K562 (cell line): ENCODE measurements at regions not wholly inside any gene's neighbourhood (a gene's known extent, or its start where the extent isn't known, plus 50 kb on each side); places are given as distances from the start of the nearest gene placed in this dataset.
A peak's percentile ranks its signal among the peaks of the same experiment; 100 is the strongest.

Source experiments
- ATAC-seq: fragments of 200-7000 bp; cut with Tn5 transposase; 3 replicates; pipeline ENCODE4 v1.9.1; 2020; ENCODE audit warnings: moderate library complexity
- BruUV-seq: library from RNA; stranded (reverse); fragments of 400-500 nt; replicated peaks from 2 replicates; lab custom pipeline; 2021; lab: Mats Ljungman, UMichigan
- CTCF ChIA-PET: fragments of 300-600 bp; formaldehyde crosslinking; extraction: SDS; loops from one replicate; lab custom pipeline; 2021; ENCODE audit warnings: low intra/inter-chr PET ratio; lab: Yijun Ruan, JAX
- POLR2A ChIA-PET: fragments of 300-600, 350-650 bp; sonication (Branson Sonifier 250); formaldehyde crosslinking; extraction: SDS; loops from one replicate; lab custom pipeline; 2021; ENCODE audit warnings: antibody characterized with exemption, inconsistent platforms; lab: Yijun Ruan, JAX
- DNase-seq, 4 experiments: peaks; one replicate each; pipeline versions ENCODE4 v3.0.0 to v3.0.0-alpha.2; 2011 to 2018; ENCODE audit warnings: low spot score in 3 of 4, mixed read lengths in 3 of 4; ENCODE audit errors: extremely low read depth in 1 of 4
- FAIRE-seq: peaks from 2 replicates; lab custom pipeline; 2011; peaks lifted over from hg19 to GRCh38; lab: Jason Lieb, UNC
- H2AFZ ChIP-seq: 2 replicates; pipeline ENCODE4 v1.6.0; 2011; ENCODE audit warnings: low read depth, low read length, control low read depth, inconsistent platforms
- H3K27ac ChIP-seq: fragments of 200-600 bp; 3 replicates; pipeline ENCODE4 v1.8.0; 2011; ENCODE audit warnings: low read depth, mild to moderate bottlenecking, control low read depth, inconsistent platforms, low read length, moderate library complexity, mixed read lengths; ENCODE audit errors: extremely low read depth
- H3K27me3 ChIP-seq, 2 experiments: fragments of 300-600 bp in 1 of 2; 2 replicates in 1 of 2; 3 replicates in 1 of 2; pipeline versions ENCODE4 v1.6.0 to v1.8.0; 2011; ENCODE audit warnings: inconsistent platforms in 2 of 2, low read length in 2 of 2, mild to moderate bottlenecking in 1 of 2, mixed read lengths in 1 of 2, moderate library complexity in 1 of 2; ENCODE audit not compliant: control insufficient read depth in 2 of 2, insufficient read depth in 2 of 2
- H3K36me3 ChIP-seq: fragments of 300-600 bp; 3 replicates; pipeline ENCODE4 v1.8.0; 2011; ENCODE audit warnings: mild to moderate bottlenecking, low read length, inconsistent platforms; ENCODE audit not compliant: control insufficient read depth, insufficient read depth
- H3K4me1 ChIP-seq, 2 experiments: fragments of 200-600 bp in 1 of 2; replicated peaks in 1 of 2; 2 replicates in 1 of 2; 3 replicates in 1 of 2; pipeline versions ENCODE4 v1.5.1 to v1.8.0; 2011; ENCODE audit warnings: inconsistent platforms in 2 of 2, low read length in 2 of 2, mild to moderate bottlenecking in 1 of 2, mixed read lengths in 1 of 2, moderate library complexity in 1 of 2; ENCODE audit not compliant: control insufficient read depth in 2 of 2, insufficient read depth in 2 of 2
- H3K4me2 ChIP-seq: 2 replicates; pipeline ENCODE4 v1.6.1; 2011; ENCODE audit warnings: low read length, control low read depth, inconsistent platforms, mixed read lengths; ENCODE audit not compliant: insufficient read depth
- H3K4me3 ChIP-seq: fragments of 200-600 bp; sonication (generic), shearing (Covaris generic); 2 replicates; pipeline ENCODE4 v1.5.1; 2016; ENCODE audit warnings: control low read depth, inconsistent platforms
- H3K79me2 ChIP-seq: fragments of 200-600 bp; 3 replicates; pipeline ENCODE4 v1.8.0; 2011; ENCODE audit warnings: low read length, inconsistent platforms; ENCODE audit not compliant: control insufficient read depth, insufficient read depth
- H3K9ac ChIP-seq, 2 experiments: 2 replicates each; pipeline versions ENCODE4 v1.6.0 to v1.6.1; 2011; ENCODE audit warnings: low read depth in 2 of 2, low read length in 2 of 2, control low read depth in 1 of 2, inconsistent platforms in 1 of 2, mild to moderate bottlenecking in 1 of 2, mixed read lengths in 1 of 2; ENCODE audit not compliant: insufficient read depth in 1 of 2
- H3K9me1 ChIP-seq: one replicate; pipeline ENCODE4 v1.6.0; 2011; ENCODE audit warnings: inconsistent platforms, mild to moderate bottlenecking, low read length, moderate library complexity; ENCODE audit not compliant: control insufficient read depth, insufficient read depth
- H3K9me3 ChIP-seq: replicated peaks from 2 replicates; pipeline ENCODE4 v1.5.1; 2011; ENCODE audit warnings: low read depth, low read length, inconsistent platforms; ENCODE audit not compliant: control insufficient read depth, insufficient read depth
- H4K20me1 ChIP-seq: replicated peaks from 2 replicates; pipeline ENCODE4 v1.6.1; 2011; ENCODE audit warnings: low read length, inconsistent platforms, mixed read lengths; ENCODE audit not compliant: control insufficient read depth, insufficient read depth
- WGBS: fragments of 100-300 bp; shearing (Covaris generic); methylation state at CpG from one replicate; pipeline ENCODE4 v1.1.6; 2016; ENCODE audit warnings: low coverage, mixed read lengths; ENCODE audit not compliant: insufficient coverage; ENCODE audit errors: missing lambda C conversion rate; 5-methylcytosine and 5-hydroxymethylcytosine counted together
- in situ Hi-C: fragments of 300-500 bp; cut with MboI; formaldehyde crosslinking; loops from 4 replicates; pipeline ENCODE4 v1.15.0; 2018; ENCODE audit warnings: inconsistent platforms, mixed read lengths
- intact Hi-C: fragments of 100-400 bp; cut with micrococcal nuclease; formaldehyde crosslinking; loops from 2 replicates; pipeline ENCODE4 v1.14.2; 2022
- TF ChIP-seq, protein P1 (sequence below): fragments of 250-450 bp; sonication (Bioruptor Pico); IDR thresholded peaks from 2 replicates; pipeline ENCODE4 v1.5.0; 2021; ENCODE audit warnings: mild to moderate bottlenecking, borderline replicate concordance
- TF ChIP-seq, protein P2 (sequence below): fragments of 450-650 bp; IDR thresholded peaks from 2 replicates; pipeline ENCODE4 v1.6.1; 2016

DNA sequence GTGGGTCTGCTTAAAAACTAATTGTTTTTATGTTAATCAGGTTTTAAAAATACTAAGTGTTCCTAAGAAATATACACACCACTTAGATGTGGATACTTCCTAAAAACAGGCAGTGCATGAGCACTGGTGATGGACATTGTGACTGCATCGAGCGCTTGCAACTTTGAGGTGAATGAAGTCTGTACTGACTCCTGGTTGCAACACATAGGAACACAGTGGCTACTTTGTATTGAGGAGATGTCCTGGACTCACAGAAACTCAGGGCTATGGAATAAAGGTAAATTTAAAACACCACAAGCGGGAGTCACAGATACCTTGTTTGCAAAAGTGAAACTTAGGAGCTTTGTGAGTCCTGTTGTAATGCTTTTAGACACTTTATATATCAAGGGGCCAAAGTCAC is 55.6 kb upstream of the POLR1H start:
- ATAC-seq (peak; percentile 23; the same call in 1 of the 3 replicates), FAIRE-seq (no peak), DNase-seq (no peak)
- Histone ChIP-seq H3K36me3 (no peaks in the 10 kb centered on the region), H3K9me3 (no peaks in the 10 kb centered on the region), H3K4me2 (no peak overlapping the region), H3K9ac (no peak overlapping the region), H3K27me3 (no peaks in the 10 kb centered on the region), H3K4me3 (no peak overlapping the region), H4K20me1 (no peaks in the 10 kb centered on the region), H3K4me1 (peaks cover 0 to 10% of the 10 kb centered on the region in 2 experiments; a peak in 1 of 5 replicates), H2AFZ (no peak overlapping the region), H3K9me1 (no peaks in the 10 kb centered on the region), H3K79me2 (no peaks in the 10 kb centered on the region), H3K27ac (no peak overlapping the region)
- ChIA-PET POLR2A (no interaction called here), CTCF (no interaction called here)
- in situ Hi-C loops: loop anchor here (10.0 kb wide), 1 partner anchor 271 kb away; no protein-coding TSS in a partner anchor
- TF ChIP-seq, protein P1, sequence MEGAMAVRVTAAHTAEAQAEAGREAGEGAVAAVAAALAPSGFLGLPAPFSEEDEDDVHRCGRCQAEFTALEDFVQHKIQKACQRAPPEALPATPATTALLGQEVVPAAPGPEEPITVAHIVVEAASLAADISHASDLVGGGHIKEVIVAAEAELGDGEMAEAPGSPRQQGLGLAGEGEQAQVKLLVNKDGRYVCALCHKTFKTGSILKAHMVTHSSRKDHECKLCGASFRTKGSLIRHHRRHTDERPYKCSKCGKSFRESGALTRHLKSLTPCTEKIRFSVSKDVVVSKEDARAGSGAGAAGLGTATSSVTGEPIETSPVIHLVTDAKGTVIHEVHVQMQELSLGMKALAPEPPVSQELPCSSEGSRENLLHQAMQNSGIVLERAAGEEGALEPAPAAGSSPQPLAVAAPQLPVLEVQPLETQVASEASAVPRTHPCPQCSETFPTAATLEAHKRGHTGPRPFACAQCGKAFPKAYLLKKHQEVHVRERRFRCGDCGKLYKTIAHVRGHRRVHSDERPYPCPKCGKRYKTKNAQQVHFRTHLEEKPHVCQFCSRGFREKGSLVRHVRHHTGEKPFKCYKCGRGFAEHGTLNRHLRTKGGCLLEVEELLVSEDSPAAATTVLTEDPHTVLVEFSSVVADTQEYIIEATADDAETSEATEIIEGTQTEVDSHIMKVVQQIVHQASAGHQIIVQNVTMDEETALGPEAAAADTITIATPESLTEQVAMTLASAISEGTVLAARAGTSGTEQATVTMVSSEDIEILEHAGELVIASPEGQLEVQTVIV (CRISPR knock-in tag): no peak
- TF ChIP-seq, protein P2, sequence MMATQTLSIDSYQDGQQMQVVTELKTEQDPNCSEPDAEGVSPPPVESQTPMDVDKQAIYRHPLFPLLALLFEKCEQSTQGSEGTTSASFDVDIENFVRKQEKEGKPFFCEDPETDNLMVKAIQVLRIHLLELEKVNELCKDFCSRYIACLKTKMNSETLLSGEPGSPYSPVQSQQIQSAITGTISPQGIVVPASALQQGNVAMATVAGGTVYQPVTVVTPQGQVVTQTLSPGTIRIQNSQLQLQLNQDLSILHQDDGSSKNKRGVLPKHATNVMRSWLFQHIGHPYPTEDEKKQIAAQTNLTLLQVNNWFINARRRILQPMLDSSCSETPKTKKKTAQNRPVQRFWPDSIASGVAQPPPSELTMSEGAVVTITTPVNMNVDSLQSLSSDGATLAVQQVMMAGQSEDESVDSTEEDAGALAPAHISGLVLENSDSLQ: no peak
- WGBS: 56% methylated on average over 3 of the region's 3 CpGs
- no TSS peak for BruUV-seq
- intact Hi-C loops: no loop called here
